ENCODE measurements at regions not wholly inside any gene's neighbourhood (a gene's known extent, or its start where the extent isn't known, plus 50 kb on each side); places are given as distances from the start of the nearest gene placed in this dataset.

GRCh38 chr10:104574427-104574826, 66.7 kb upstream of the SORCS3 start:
- no peaks in the 10 kb centered on the region for H3K9me3 ChIP-seq (ENCODE audit: control insufficient read depth in 2 of 2, low read length in 2 of 2)
- H3K36me3 ChIP-seq (ENCODE audit: control insufficient read depth in 2 of 2, insufficient read depth in 2 of 2, low read length in 2 of 2) = no peaks in the 10 kb centered on the region
- no peaks in the 10 kb centered on the region for H3K4me1 ChIP-seq (ENCODE audit: control insufficient read depth, insufficient read depth, low read length)
- no peaks in the 10 kb centered on the region for H3K27me3 ChIP-seq (ENCODE audit: control insufficient read depth in 1 of 2, insufficient read depth in 2 of 2, low read length in 2 of 2)
- no peak overlapping the region for H3K27ac ChIP-seq (ENCODE audit: low read length)
- H3K4me3 ChIP-seq (ENCODE audit: low read length in 2 of 2) = no peak overlapping the region
- no peak overlapping the region for H3K9ac ChIP-seq (ENCODE audit: low read length in 2 of 2)

GRCh38 chr10:104574838-104575237, 66.3 kb upstream of the SORCS3 start:
- H3K36me3 ChIP-seq (ENCODE audit: control insufficient read depth in 2 of 2, insufficient read depth in 2 of 2, low read length in 2 of 2) = no peaks in the 10 kb centered on the region
- H3K4me3 ChIP-seq (ENCODE audit: low read length in 2 of 2) = no peak overlapping the region
- no peak overlapping the region for H3K27ac ChIP-seq (ENCODE audit: low read length)
- no peaks in the 10 kb centered on the region for H3K4me1 ChIP-seq (ENCODE audit: control insufficient read depth, insufficient read depth, low read length)
- H3K27me3 ChIP-seq (ENCODE audit: control insufficient read depth in 1 of 2, insufficient read depth in 2 of 2, low read length in 2 of 2) = no peaks in the 10 kb centered on the region
- H3K9ac ChIP-seq (ENCODE audit: low read length in 2 of 2) = no peak overlapping the region
- no peaks in the 10 kb centered on the region for H3K9me3 ChIP-seq (ENCODE audit: control insufficient read depth in 2 of 2, low read length in 2 of 2)

DNA sequence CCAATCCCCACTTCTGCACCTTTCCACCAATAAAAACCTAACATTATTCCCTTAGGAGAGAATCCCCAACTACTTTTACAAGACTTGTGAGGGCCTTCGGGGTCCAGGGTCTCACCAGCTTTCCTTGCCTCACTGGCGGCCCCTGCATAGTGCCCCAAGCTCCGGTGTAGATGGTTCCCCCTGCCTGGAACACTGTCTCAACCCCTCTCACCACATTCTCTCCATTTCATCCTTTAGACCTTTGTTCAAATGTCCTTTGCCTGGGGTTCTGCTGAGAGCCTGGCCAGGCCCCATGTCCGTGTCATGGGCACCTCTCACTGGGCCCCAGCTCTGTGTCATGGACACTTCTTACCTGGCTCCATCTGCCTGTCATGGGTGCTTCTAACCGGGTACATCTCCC, 64.5 kb upstream of the SORCS3 start:
- H3K4me3 ChIP-seq (ENCODE audit: low read length in 2 of 2) = no peak overlapping the region
- H3K36me3 ChIP-seq (ENCODE audit: control insufficient read depth in 2 of 2, insufficient read depth in 2 of 2, low read length in 2 of 2) = no peaks in the 10 kb centered on the region
- H3K9ac ChIP-seq (ENCODE audit: low read length in 2 of 2) = no peak overlapping the region
- no peaks in the 10 kb centered on the region for H3K4me1 ChIP-seq (ENCODE audit: control insufficient read depth, insufficient read depth, low read length)
- no peaks in the 10 kb centered on the region for H3K9me3 ChIP-seq (ENCODE audit: control insufficient read depth in 2 of 2, low read length in 2 of 2)
- peaks cover 0 to 5% of the 10 kb centered on the region in 2 donors for H3K27me3 ChIP-seq (ENCODE audit: control insufficient read depth in 1 of 2, insufficient read depth in 2 of 2, low read length in 2 of 2)
- H3K27ac ChIP-seq (ENCODE audit: low read length) = no peak overlapping the region

- Histone ChIP-seq H3K9me3 (ENCODE audit: control insufficient read depth in 2 of 2, low read length in 2 of 2) (no peaks in the 10 kb centered on the region), H3K4me1 (ENCODE audit: control insufficient read depth, insufficient read depth, low read length) (no peaks in the 10 kb centered on the region), H3K27me3 (ENCODE audit: control insufficient read depth in 1 of 2, insufficient read depth in 2 of 2, low read length in 2 of 2) (peaks cover 0 to 5% of the 10 kb centered on the region in 2 donors), H3K9ac (ENCODE audit: low read length in 2 of 2) (no peak overlapping the region), H3K4me3 (ENCODE audit: low read length in 2 of 2) (no peak overlapping the region), H3K27ac (ENCODE audit: low read length) (no peak overlapping the region), H3K36me3 (ENCODE audit: control insufficient read depth in 2 of 2, insufficient read depth in 2 of 2, low read length in 2 of 2) (no peaks in the 10 kb centered on the region)
Measured at GRCh38 chr10:104577163-104577562, 63.9 kb upstream of the SORCS3 start.

DNA sequence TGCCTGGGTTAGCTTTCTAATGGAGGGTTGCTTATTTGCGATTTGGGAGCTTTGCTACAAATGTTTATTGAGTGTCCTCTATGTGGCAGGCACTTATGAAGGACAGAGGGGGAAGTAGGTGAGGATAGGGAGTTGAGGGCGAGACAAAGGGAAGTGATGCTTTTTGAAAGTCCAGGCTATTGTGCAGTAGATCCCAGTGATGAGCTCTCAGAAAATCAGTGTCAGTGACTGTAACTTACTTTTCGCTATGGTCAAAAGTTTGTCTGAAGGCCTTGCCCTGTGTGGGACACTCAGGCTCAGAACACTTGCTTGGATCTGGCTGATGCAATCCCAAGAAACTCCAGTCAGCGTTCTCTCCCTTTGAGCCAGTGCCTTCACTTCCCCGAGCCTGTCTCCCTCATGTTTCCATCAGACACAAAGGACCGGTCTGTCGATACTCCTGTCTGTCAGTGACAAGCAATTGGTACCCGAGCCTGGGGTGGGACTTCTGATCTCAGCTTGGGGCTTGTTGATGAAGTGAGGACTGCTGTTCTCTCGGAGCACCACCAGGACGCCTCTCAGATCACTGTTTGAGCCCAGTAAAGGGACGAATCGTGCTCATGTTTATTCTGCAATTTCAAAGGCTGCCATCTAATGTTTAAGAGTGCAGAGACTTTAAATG, 63.1 kb upstream of the SORCS3 start:
- H3K4me1 ChIP-seq (ENCODE audit: control insufficient read depth, insufficient read depth, low read length) = no peaks in the 10 kb centered on the region
- no peaks in the 10 kb centered on the region for H3K36me3 ChIP-seq (ENCODE audit: control insufficient read depth in 2 of 2, insufficient read depth in 2 of 2, low read length in 2 of 2)
- H3K27ac ChIP-seq (ENCODE audit: low read length) = no peak overlapping the region
- H3K9ac ChIP-seq (ENCODE audit: low read length in 2 of 2) = no peak overlapping the region
- no peaks in the 10 kb centered on the region for H3K9me3 ChIP-seq (ENCODE audit: control insufficient read depth in 2 of 2, low read length in 2 of 2)
- H3K4me3 ChIP-seq (ENCODE audit: low read length in 2 of 2) = no peak overlapping the region
- peaks cover 0 to 9% of the 10 kb centered on the region in 2 donors for H3K27me3 ChIP-seq (ENCODE audit: control insufficient read depth in 1 of 2, insufficient read depth in 2 of 2, low read length in 2 of 2)

DNA sequence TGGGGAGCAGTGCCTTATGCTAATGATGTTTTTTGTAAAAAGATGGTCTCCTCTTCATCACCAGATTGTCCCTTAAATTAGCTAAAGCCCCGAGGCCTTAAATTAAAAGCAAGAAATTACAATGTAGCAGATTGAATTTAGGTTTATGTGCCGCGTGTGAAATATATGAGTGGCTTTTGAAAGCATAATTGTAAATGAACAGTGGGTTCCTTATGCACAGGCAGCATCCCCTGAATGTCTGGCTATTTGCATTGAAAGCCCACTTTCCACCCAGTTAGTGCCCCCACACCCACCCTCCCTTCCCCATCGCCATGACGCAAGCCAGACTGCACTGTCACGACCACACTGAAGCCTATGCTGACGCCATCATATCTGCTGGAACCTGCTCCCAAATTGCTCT, 62.4 kb upstream of the SORCS3 start:
- H3K4me3 ChIP-seq (ENCODE audit: low read length in 2 of 2) = no peak overlapping the region
- no peak overlapping the region for H3K27ac ChIP-seq (ENCODE audit: low read length)
- no peaks in the 10 kb centered on the region for H3K9me3 ChIP-seq (ENCODE audit: control insufficient read depth in 2 of 2, low read length in 2 of 2)
- H3K4me1 ChIP-seq (ENCODE audit: control insufficient read depth, insufficient read depth, low read length) = no peaks in the 10 kb centered on the region
- no peak overlapping the region for H3K9ac ChIP-seq (ENCODE audit: low read length in 2 of 2)
- H3K36me3 ChIP-seq (ENCODE audit: control insufficient read depth in 2 of 2, insufficient read depth in 2 of 2, low read length in 2 of 2) = no peaks in the 10 kb centered on the region
- peaks cover 0 to 9% of the 10 kb centered on the region in 2 donors for H3K27me3 ChIP-seq (ENCODE audit: control insufficient read depth in 1 of 2, insufficient read depth in 2 of 2, low read length in 2 of 2)

DNA sequence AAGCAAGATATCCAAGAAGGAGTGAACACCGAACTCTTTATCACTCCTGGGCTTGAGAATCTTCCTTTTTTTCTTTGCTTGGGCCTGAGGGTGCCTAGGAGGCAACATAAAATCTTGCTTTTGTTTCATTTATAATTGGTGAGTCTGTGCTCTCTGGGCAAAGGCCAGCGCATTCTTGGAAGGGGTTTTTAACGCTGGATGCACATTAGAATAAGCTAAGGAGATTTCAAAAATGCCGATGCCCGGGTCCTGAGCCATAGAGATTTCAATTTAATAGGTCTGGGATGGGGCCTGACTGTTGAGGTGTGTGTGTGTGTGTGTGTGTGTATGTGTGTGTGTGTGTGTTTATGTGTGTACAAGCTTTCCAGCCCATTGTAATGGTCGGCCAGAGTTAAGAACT, 62.0 kb upstream of the SORCS3 start:
- Histone ChIP-seq H3K4me1 (ENCODE audit: control insufficient read depth, insufficient read depth, low read length) (no peaks in the 10 kb centered on the region), H3K9ac (ENCODE audit: low read length in 2 of 2) (no peak overlapping the region), H3K9me3 (ENCODE audit: control insufficient read depth in 2 of 2, low read length in 2 of 2) (peaks cover 0 to under 1% of the 10 kb centered on the region in 2 donors), H3K4me3 (ENCODE audit: low read length in 2 of 2) (no peak overlapping the region), H3K27ac (ENCODE audit: low read length) (no peak overlapping the region), H3K27me3 (ENCODE audit: control insufficient read depth in 1 of 2, insufficient read depth in 2 of 2, low read length in 2 of 2) (peaks cover 0 to 11% of the 10 kb centered on the region in 2 donors), H3K36me3 (ENCODE audit: control insufficient read depth in 2 of 2, insufficient read depth in 2 of 2, low read length in 2 of 2) (no peaks in the 10 kb centered on the region)

- Histone ChIP-seq H3K9me3 (ENCODE audit: control insufficient read depth in 2 of 2, low read length in 2 of 2) (peaks cover 0 to 6% of the 10 kb centered on the region in 2 donors), H3K36me3 (ENCODE audit: control insufficient read depth in 2 of 2, insufficient read depth in 2 of 2, low read length in 2 of 2) (no peaks in the 10 kb centered on the region), H3K27me3 (ENCODE audit: control insufficient read depth in 1 of 2, insufficient read depth in 2 of 2, low read length in 2 of 2) (peaks cover 0 to 11% of the 10 kb centered on the region in 2 donors), H3K9ac (ENCODE audit: low read length in 2 of 2) (no peak overlapping the region), H3K4me1 (ENCODE audit: control insufficient read depth, insufficient read depth, low read length) (no peaks in the 10 kb centered on the region), H3K4me3 (ENCODE audit: low read length in 2 of 2) (peak overlapping the region in 1 of 2 donors; percentile 23), H3K27ac (ENCODE audit: low read length) (no peak overlapping the region)
Measured at GRCh38 chr10:104580321-104580720, 60.8 kb upstream of the SORCS3 start.

GRCh38 chr10:104580774-104581675, 60.1 kb upstream of the SORCS3 start:
- Histone ChIP-seq H3K27ac (ENCODE audit: low read length) (no peak overlapping the region), H3K9me3 (ENCODE audit: control insufficient read depth in 2 of 2, low read length in 2 of 2) (peaks cover 0 to 6% of the 10 kb centered on the region in 2 donors), H3K4me3 (ENCODE audit: low read length in 2 of 2) (peak overlapping the region in 1 of 2 donors; percentile 23), H3K4me1 (ENCODE audit: control insufficient read depth, insufficient read depth, low read length) (no peaks in the 10 kb centered on the region), H3K27me3 (ENCODE audit: control insufficient read depth in 1 of 2, insufficient read depth in 2 of 2, low read length in 2 of 2) (peaks cover 0 to 11% of the 10 kb centered on the region in 2 donors), H3K9ac (ENCODE audit: low read length in 2 of 2) (no peak overlapping the region), H3K36me3 (ENCODE audit: control insufficient read depth in 2 of 2, insufficient read depth in 2 of 2, low read length in 2 of 2) (no peaks in the 10 kb centered on the region)

- no peak overlapping the region for H3K4me3 ChIP-seq (ENCODE audit: low read length in 2 of 2)
- no peak overlapping the region for H3K9ac ChIP-seq (ENCODE audit: low read length in 2 of 2)
- peaks cover 0 to 6% of the 10 kb centered on the region in 2 donors for H3K9me3 ChIP-seq (ENCODE audit: control insufficient read depth in 2 of 2, low read length in 2 of 2)
- H3K27ac ChIP-seq (ENCODE audit: low read length) = no peak overlapping the region
- peaks cover 0 to 11% of the 10 kb centered on the region in 2 donors for H3K27me3 ChIP-seq (ENCODE audit: control insufficient read depth in 1 of 2, insufficient read depth in 2 of 2, low read length in 2 of 2)
- no peaks in the 10 kb centered on the region for H3K36me3 ChIP-seq (ENCODE audit: control insufficient read depth in 2 of 2, insufficient read depth in 2 of 2, low read length in 2 of 2)
- no peaks in the 10 kb centered on the region for H3K4me1 ChIP-seq (ENCODE audit: control insufficient read depth, insufficient read depth, low read length)
Measured at GRCh38 chr10:104581884-104582601, 59.0 kb upstream of the SORCS3 start.

All from stomach smooth muscle (tissue), 2 donors.